WTC11 (cell line): ENCODE measurements at regions not wholly inside any gene's neighbourhood (a gene's known extent, or its start where the extent isn't known, plus 50 kb on each side); places are given as distances from the start of the nearest gene placed in this dataset.

ENCODE experiments used
- ATAC-seq: fragments of 200-7000 bp; cut with Tn5 transposase; 2 replicates; pipeline ENCODE4 v1.10.0; 2021; ENCODE audit warnings: mild to moderate bottlenecking, moderate library complexity
- CTCF ChIA-PET: fragments of 300-600 bp; sonication (Branson Sonifier 250); formaldehyde crosslinking; loops from one replicate; lab custom pipeline; 2021; ENCODE audit warnings: antibody characterized with exemption; lab: Charles Lee
- POLR2A ChIA-PET: fragments of 350-600 bp; sonication (Branson Sonifier 250); formaldehyde crosslinking; loops from one replicate; lab custom pipeline; 2021; ENCODE audit warnings: antibody characterized with exemption; lab: Charles Lee
- DNase-seq: peaks from one replicate; pipeline ENCODE4 v3.0.0; 2021; ENCODE audit warnings: low spot score
- H3K27ac Mint-ChIP-seq: 2 replicates; pipeline ENCODE4 v1.8.0; 2021; ENCODE audit warnings: mixed read lengths
- H3K27me3 Mint-ChIP-seq: 2 replicates; pipeline ENCODE4 v1.8.0; 2021; ENCODE audit warnings: low read depth, mild to moderate bottlenecking, moderate library complexity, mixed read lengths
- H3K36me3 Mint-ChIP-seq: 2 replicates; pipeline ENCODE4 v1.8.0; 2021; ENCODE audit warnings: mixed read lengths
- H3K4me1 Mint-ChIP-seq: 2 replicates; pipeline ENCODE4 v1.8.0; 2022; ENCODE audit warnings: mixed read lengths
- H3K4me3 Mint-ChIP-seq: 2 replicates; pipeline ENCODE4 v1.8.0; 2021; ENCODE audit warnings: mild to moderate bottlenecking, moderate library complexity, mixed read lengths
- H3K9me3 Mint-ChIP-seq: 2 replicates; pipeline ENCODE4 v1.8.0; 2021; ENCODE audit warnings: mixed read lengths
- ATF6 ChIP-seq: sonication (generic); formaldehyde crosslinking; IDR thresholded peaks from 2 replicates; pipeline ENCODE4 v1.8.1; 2023; ENCODE audit warnings: mild to moderate bottlenecking, missing genetic modification reagents
- ELF4 ChIP-seq: sonication (generic); formaldehyde crosslinking; IDR thresholded peaks from 2 replicates; pipeline ENCODE4 v1.8.1; 2022; ENCODE audit warnings: low read depth, mild to moderate bottlenecking, moderate library complexity, missing genetic modification reagents
- TP53 ChIP-seq: sonication (generic); formaldehyde crosslinking; IDR thresholded peaks from 2 replicates; pipeline ENCODE4 v1.8.1; 2023; ENCODE audit warnings: mild to moderate bottlenecking, missing genetic modification reagents
- ZBTB43 ChIP-seq: sonication (generic); formaldehyde crosslinking; IDR thresholded peaks from 2 replicates; pipeline ENCODE4 v1.8.1; 2023; ENCODE audit warnings: mild to moderate bottlenecking, missing genetic modification reagents
- ZNF671 ChIP-seq: fragments of 250-450 bp; sonication (Bioruptor Pico); IDR thresholded peaks from 2 replicates; pipeline ENCODE4 v1.8.0; 2021; ENCODE audit warnings: mild to moderate bottlenecking
- TF ChIP-seq, protein P1 (sequence below): fragments of 200-600 bp; IDR thresholded peaks from 2 replicates; pipeline ENCODE4 v1.8.0; 2022; ENCODE audit warnings: antibody characterized with exemption
- TF ChIP-seq, protein P2 (sequence below): sonication (generic); formaldehyde crosslinking; conservative IDR thresholded peaks from 2 replicates; pipeline ENCODE4 v1.8.1; 2023; ENCODE audit warnings: mild to moderate bottlenecking, low read depth, missing genetic modification reagents, moderate library complexity

DNA sequence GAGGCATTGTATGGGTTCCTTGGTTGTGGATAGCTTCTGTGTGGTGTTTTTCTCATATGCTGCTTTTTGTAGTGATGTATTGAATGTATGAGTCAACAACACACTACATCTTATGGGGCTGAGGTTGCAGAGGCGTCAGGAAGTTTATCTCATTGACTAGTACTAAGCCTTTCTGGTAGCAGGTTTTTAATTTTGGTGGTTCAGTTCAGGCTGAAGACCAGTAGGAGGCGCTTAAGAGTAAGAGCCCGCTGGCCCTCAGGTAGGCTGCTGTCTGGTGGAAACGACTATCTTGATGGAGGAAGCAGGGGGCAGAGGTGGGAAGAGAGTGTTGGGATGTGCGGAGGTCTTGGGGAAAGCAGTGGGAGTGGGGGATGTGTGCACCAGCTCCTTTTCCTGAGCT, 62.4 kb downstream of the RTP4 start:
- ATAC-seq (peak; percentile 92), DNase-seq (peak; percentile 39)
- H3K4me1 Mint-ChIP-seq: no peaks in the 10 kb centered on the region
- H3K36me3 Mint-ChIP-seq: peaks cover 13% of the 10 kb centered on the region
- TF ChIP-seq ZNF671 (CRISPR knock-in tag) (no peak), ZBTB43 (CRISPR knock-in tag) (no peak), ELF4 (no peak), TP53 (no peak), ATF6 (no peak)
- TF ChIP-seq, protein P1, sequence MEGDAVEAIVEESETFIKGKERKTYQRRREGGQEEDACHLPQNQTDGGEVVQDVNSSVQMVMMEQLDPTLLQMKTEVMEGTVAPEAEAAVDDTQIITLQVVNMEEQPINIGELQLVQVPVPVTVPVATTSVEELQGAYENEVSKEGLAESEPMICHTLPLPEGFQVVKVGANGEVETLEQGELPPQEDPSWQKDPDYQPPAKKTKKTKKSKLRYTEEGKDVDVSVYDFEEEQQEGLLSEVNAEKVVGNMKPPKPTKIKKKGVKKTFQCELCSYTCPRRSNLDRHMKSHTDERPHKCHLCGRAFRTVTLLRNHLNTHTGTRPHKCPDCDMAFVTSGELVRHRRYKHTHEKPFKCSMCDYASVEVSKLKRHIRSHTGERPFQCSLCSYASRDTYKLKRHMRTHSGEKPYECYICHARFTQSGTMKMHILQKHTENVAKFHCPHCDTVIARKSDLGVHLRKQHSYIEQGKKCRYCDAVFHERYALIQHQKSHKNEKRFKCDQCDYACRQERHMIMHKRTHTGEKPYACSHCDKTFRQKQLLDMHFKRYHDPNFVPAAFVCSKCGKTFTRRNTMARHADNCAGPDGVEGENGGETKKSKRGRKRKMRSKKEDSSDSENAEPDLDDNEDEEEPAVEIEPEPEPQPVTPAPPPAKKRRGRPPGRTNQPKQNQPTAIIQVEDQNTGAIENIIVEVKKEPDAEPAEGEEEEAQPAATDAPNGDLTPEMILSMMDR: peak; percentile 44; the same call in 1 of the 2 replicates
- TF ChIP-seq, protein P2, sequence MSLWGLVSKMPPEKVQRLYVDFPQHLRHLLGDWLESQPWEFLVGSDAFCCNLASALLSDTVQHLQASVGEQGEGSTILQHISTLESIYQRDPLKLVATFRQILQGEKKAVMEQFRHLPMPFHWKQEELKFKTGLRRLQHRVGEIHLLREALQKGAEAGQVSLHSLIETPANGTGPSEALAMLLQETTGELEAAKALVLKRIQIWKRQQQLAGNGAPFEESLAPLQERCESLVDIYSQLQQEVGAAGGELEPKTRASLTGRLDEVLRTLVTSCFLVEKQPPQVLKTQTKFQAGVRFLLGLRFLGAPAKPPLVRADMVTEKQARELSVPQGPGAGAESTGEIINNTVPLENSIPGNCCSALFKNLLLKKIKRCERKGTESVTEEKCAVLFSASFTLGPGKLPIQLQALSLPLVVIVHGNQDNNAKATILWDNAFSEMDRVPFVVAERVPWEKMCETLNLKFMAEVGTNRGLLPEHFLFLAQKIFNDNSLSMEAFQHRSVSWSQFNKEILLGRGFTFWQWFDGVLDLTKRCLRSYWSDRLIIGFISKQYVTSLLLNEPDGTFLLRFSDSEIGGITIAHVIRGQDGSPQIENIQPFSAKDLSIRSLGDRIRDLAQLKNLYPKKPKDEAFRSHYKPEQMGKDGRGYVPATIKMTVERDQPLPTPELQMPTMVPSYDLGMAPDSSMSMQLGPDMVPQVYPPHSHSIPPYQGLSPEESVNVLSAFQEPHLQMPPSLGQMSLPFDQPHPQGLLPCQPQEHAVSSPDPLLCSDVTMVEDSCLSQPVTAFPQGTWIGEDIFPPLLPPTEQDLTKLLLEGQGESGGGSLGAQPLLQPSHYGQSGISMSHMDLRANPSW: no peak
- ChIA-PET CTCF (interaction anchor here (0.6 to 1.3 kb wide), 4 partner anchors 17 to 249 kb away, joined by 3 to 4 read pairs (median 3); no protein-coding TSS in a partner anchor), POLR2A (no interaction called here)
- H3K27ac Mint-ChIP-seq: no peak overlapping the region
- peaks cover 20% of the 10 kb centered on the region for H3K9me3 Mint-ChIP-seq
- 0 out of 2 replicates have a peak, but pooled peaks cover 2% of the 10 kb centered on the region for H3K27me3 Mint-ChIP-seq
- no peak overlapping the region for H3K4me3 Mint-ChIP-seq
